ENCODE measurements at regions not wholly inside any gene's neighbourhood (a gene's known extent, or its start where the extent isn't known, plus 50 kb on each side); places are given as distances from the start of the nearest gene placed in this dataset.

DNA sequence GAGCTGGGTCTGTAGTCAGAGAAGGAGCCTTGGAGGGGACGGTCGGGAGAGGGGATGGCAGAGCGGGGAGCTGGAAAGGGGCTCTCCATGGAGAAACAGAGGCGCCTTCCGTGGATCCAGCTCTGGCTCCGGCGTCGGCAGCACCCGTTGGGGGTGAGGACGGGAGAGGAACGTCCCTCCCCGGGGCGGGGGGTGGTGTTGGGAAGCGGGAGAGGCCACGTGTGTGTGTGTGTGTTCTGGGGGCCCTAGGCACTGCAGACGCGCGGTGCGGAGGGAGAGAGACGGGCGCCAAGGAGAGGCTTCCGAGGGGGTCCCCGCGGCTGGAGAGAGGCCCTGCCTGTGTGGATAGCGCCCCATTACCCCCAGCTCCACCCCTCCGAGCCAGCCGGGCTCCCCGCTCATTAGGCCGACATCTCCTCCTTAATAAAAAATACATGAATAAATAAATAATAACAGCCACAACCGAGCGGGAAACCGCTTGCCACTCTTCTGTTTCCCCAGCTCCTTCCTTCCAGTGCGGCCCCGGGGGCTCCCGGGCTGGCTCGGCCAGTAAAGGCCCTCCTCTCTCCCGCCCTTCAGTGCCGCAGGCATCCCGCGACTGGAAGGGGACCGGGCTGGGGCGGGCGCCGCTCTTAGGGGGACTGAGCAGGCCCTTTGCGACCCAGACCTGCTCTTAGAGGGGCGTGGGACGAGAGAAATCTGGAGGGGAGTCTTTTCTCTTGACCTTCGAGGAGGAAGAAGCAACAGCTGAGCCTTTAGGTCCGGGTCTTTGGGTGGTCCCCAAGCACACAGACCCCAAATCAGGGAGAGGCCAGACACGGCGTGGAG lies 71.3 kb upstream of the ARAP3 start:
- Histone ChIP-seq H3K9me3 (ENCODE audit: low read length) (no peaks in the 10 kb centered on the region), H3K79me2 (ENCODE audit: low read length) (no peaks in the 10 kb centered on the region), H3K4me3 (ENCODE audit: low read length) (no peak overlapping the region), H4K20me1 (ENCODE audit: insufficient read depth, low read depth, low read length) (no peaks in the 10 kb centered on the region), H3K4me1 (ENCODE audit: low read length) (peaks cover 40% of the 10 kb centered on the region), H3K27ac (ENCODE audit: low read length) (no peak overlapping the region), H2AFZ (ENCODE audit: low read length) (no peak overlapping the region), H3K27me3 (ENCODE audit: low read length) (no peaks in the 10 kb centered on the region), H3K9ac (ENCODE audit: low read length) (no peak overlapping the region), H3K9me2 (replicated peaks; ENCODE audit: insufficient read depth, low read length) (no peaks in the 10 kb centered on the region), H3K36me3 (ENCODE audit: insufficient read depth, low read length) (no peaks in the 10 kb centered on the region), H3K4me2 (ENCODE audit: low read depth, low read length, poor library complexity, severe bottlenecking) (no peak overlapping the region)
- no peak for DNase-seq

DNA sequence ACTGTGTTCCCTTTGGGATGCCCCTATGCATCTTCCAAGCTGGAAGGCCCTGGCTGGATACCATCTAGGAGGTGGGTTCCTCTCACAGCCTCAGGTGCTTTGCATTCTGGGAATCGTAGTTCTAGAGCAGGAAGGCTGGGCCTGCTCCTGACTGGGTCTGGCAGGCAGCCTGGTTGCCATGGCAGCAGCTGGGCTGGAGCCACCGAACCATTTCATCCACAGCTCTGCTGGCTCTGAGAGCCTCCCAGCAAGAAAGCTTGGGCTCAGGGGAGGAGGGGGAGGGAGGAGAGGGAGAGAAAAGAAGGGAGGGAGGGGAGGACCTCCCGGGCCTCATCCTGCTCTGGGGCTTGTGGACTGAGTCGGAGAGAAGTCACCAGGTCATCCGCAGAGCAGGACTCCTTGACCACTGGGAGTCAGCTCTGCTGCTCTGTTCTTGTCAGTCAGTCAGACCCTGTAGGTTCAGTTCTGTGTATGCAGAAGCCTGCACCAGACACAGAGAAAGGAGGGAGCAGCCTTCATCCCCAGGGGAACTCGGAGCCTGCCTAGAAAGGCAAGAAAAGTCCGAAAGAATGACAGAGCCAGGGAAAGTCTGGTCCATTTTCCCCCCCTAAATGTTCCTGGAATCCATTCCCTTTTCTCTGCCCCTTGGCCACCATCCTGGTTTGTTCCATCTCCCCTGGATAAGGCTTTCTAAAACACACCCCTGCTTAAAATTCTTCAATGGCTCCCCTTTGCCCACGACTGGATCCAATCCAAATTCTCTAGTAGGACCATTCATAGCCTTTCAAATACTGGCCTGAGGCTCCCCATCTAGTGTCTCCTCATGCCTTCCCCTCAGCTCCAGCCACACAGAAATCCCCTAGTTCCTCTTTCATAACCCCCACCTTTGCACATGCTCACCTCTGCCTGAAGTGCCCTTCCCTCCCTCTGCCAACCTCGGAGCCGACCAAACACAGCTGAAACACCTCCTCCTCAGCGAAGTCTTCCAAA lies 65.4 kb upstream of the ARAP3 start:
- peak overlapping the region; percentile 64 for H3K4me2 ChIP-seq (ENCODE audit: low read depth, low read length, poor library complexity, severe bottlenecking)
- peak overlapping the region; percentile 68 for H3K9ac ChIP-seq (ENCODE audit: low read length)
- H3K27ac ChIP-seq (ENCODE audit: low read length): peak overlapping the region; percentile 83
- peak overlapping the region; percentile 51 for H3K4me3 ChIP-seq (ENCODE audit: low read length)
- H3K9me3 ChIP-seq (ENCODE audit: low read length): no peaks in the 10 kb centered on the region
- H3K4me1 ChIP-seq (ENCODE audit: low read length): peaks cover 78% of the 10 kb centered on the region
- H4K20me1 ChIP-seq (ENCODE audit: insufficient read depth, low read depth, low read length): no peaks in the 10 kb centered on the region
- H3K36me3 ChIP-seq (ENCODE audit: insufficient read depth, low read length): no peaks in the 10 kb centered on the region
- no peaks in the 10 kb centered on the region for H3K9me2 ChIP-seq (replicated peaks; ENCODE audit: insufficient read depth, low read length)
- no peaks in the 10 kb centered on the region for H3K79me2 ChIP-seq (ENCODE audit: low read length)
- peak; percentile 95 for DNase-seq
- no peaks in the 10 kb centered on the region for H3K27me3 ChIP-seq (ENCODE audit: low read length)
- no peak overlapping the region for H2AFZ ChIP-seq (ENCODE audit: low read length)

DNA sequence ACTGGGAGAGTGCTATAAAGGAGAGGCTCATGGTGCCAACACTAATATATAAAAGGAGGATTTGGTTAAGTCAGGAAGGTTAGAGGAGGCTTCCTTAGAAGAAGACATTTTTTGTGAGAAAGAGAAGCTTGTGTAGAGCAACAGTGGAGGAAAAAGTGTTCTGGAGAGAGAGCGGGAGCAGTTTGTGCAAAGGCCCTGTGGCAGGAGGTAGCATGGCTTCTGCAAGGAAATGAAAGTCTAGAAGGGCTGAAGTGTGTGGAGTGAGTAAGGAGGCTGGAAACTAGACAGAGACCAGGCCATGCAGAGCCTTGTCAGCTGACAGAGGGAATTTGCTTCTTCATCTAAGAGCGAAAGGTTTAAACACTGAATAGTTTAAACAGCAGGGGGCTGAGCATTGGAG lies 64.4 kb upstream of the ARAP3 start:
- Histone ChIP-seq H3K36me3 (ENCODE audit: insufficient read depth, low read length) (no peaks in the 10 kb centered on the region), H3K4me1 (ENCODE audit: low read length) (peaks cover 88% of the 10 kb centered on the region)

DNA sequence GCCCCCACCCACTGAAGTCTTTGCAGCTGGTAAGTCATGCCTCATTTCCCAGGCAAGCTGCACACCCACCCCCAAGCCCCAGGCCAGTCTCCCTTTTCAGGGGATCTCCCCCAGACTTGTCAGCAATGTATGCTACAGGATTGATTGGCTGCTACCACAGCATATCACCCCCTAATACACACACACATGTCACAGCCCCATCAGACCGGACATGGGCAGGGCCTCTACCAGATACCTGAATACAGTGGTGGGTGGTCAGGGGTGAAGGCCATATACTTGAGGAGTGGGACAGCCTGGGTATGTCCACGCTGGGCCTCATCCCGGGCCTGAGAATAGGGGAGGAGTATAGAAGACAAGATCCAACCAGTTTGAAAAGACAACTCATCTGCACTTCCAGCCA lies 63.4 kb upstream of the ARAP3 start:
- H3K4me2 ChIP-seq (ENCODE audit: low read depth, low read length, poor library complexity, severe bottlenecking): peak overlapping the region; percentile 16
- H3K9me3 ChIP-seq (ENCODE audit: low read length): no peaks in the 10 kb centered on the region
- peaks cover 92% of the 10 kb centered on the region for H3K4me1 ChIP-seq (ENCODE audit: low read length)
- no peaks in the 10 kb centered on the region for H3K9me2 ChIP-seq (replicated peaks; ENCODE audit: insufficient read depth, low read length)
- peak overlapping the region; percentile 83 for H3K27ac ChIP-seq (ENCODE audit: low read length)
- no peak for DNase-seq
- H2AFZ ChIP-seq (ENCODE audit: low read length): no peak overlapping the region
- H3K79me2 ChIP-seq (ENCODE audit: low read length): no peaks in the 10 kb centered on the region
- peak overlapping the region; percentile 11 for H3K9ac ChIP-seq (ENCODE audit: low read length)
- no peaks in the 10 kb centered on the region for H3K36me3 ChIP-seq (ENCODE audit: insufficient read depth, low read length)
- H3K4me3 ChIP-seq (ENCODE audit: low read length): no peak overlapping the region
- H4K20me1 ChIP-seq (ENCODE audit: insufficient read depth, low read depth, low read length): no peaks in the 10 kb centered on the region
- no peaks in the 10 kb centered on the region for H3K27me3 ChIP-seq (ENCODE audit: low read length)

More for the DNA sequence above, 64.4 kb upstream of the ARAP3 start:
- Histone ChIP-seq H4K20me1 (ENCODE audit: insufficient read depth, low read depth, low read length) (no peaks in the 10 kb centered on the region), H3K4me3 (ENCODE audit: low read length) (no peak overlapping the region), H3K79me2 (ENCODE audit: low read length) (no peaks in the 10 kb centered on the region), H3K9me3 (ENCODE audit: low read length) (no peaks in the 10 kb centered on the region), H3K9ac (ENCODE audit: low read length) (no peak overlapping the region), H3K9me2 (replicated peaks; ENCODE audit: insufficient read depth, low read length) (no peaks in the 10 kb centered on the region), H3K27ac (ENCODE audit: low read length) (peak overlapping the region; percentile 83), H3K4me2 (ENCODE audit: low read depth, low read length, poor library complexity, severe bottlenecking) (no peak overlapping the region), H2AFZ (ENCODE audit: low read length) (no peak overlapping the region), H3K27me3 (ENCODE audit: low read length) (no peaks in the 10 kb centered on the region)
- no peak for DNase-seq

DNA sequence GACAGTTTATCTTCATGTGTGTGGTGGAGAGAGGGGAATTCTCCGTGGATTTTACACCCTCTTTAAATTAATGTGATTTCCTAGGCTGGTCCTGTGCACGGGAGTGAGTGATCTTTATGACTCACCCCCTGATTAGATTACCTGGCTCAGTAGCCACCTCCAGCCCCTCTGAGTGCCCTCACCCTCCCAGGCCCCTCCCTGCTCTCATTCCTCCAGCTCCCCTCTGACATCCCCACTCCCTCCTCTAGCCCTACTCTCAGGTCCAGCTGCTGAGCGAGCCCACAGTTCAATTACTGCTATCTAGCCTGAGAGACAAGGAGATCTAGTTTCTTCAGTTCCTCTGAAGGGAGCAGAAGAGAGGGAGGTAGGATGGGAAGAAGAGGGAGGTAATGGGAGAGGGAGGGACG lies 61.8 kb upstream of the ARAP3 start:
- Histone ChIP-seq H3K27ac (ENCODE audit: low read length) (peak overlapping the region; percentile 83), H3K36me3 (ENCODE audit: insufficient read depth, low read length) (no peaks in the 10 kb centered on the region), H3K4me1 (ENCODE audit: low read length) (peaks cover 96% of the 10 kb centered on the region), H3K4me2 (ENCODE audit: low read depth, low read length, poor library complexity, severe bottlenecking) (no peak overlapping the region), H3K9me3 (ENCODE audit: low read length) (no peaks in the 10 kb centered on the region), H4K20me1 (ENCODE audit: insufficient read depth, low read depth, low read length) (no peaks in the 10 kb centered on the region), H3K9ac (ENCODE audit: low read length) (0 out of 2 replicates have a peak overlapping the region, but pooled peaks have one; percentile 5), H2AFZ (ENCODE audit: low read length) (no peak overlapping the region), H3K79me2 (ENCODE audit: low read length) (no peaks in the 10 kb centered on the region), H3K9me2 (replicated peaks; ENCODE audit: insufficient read depth, low read length) (no peaks in the 10 kb centered on the region), H3K4me3 (ENCODE audit: low read length) (no peak overlapping the region), H3K27me3 (ENCODE audit: low read length) (no peaks in the 10 kb centered on the region)
- DNase-seq: no peak

DNA sequence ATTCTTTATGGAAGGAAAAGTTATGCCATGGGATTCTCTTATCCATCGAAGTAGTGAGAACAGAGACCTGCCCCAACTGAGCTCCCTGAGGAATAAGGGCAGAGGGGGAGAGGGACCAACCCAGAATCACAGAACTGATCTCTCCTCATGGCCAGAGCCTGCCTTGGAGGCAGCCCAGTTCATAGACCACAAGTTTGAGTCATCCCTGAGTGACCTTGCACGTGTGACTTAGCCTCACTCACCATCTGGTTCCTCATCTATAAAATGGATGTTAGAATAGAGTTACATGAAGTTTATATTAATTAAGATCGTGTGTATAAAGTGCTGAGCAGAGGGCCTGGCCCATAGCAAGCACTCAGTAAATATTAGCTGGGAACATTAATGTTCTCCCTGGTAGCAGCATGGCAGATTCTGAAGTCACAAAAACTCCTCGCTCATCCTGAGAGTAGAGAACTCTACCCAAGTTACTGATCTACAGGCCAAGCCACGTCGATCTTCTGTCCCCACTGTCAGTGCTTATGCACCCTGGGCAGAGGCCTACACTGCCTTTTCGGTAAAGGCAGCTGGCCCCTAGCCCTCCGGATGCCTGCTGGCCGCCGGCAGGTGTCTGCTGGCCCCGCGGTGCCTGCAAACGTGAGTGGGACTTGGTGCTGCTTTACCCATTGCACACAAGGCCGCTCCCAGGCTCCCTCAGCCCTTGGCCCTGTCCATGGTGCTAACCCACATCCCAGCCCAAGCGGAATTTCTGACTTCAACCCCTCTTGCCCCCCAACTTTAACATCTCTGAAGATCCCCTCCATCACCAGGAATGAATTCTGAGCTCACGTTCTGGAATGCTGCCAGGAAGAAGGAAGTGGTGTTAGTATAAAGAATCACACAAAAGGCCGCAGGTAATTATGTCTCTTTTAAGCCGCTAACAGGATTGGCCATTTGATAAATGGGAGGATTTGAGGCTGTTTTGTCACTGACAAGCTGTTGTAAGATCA lies 61.1 kb upstream of the ARAP3 start:
- Histone ChIP-seq H3K27ac (ENCODE audit: low read length) (peak overlapping the region; percentile 83), H3K9me3 (ENCODE audit: low read length) (no peaks in the 10 kb centered on the region), H3K36me3 (ENCODE audit: insufficient read depth, low read length) (no peaks in the 10 kb centered on the region), H2AFZ (ENCODE audit: low read length) (no peak overlapping the region), H3K79me2 (ENCODE audit: low read length) (no peaks in the 10 kb centered on the region), H3K4me3 (ENCODE audit: low read length) (no peak overlapping the region), H4K20me1 (ENCODE audit: insufficient read depth, low read depth, low read length) (no peaks in the 10 kb centered on the region), H3K9ac (ENCODE audit: low read length) (peak overlapping the region; percentile 46), H3K9me2 (replicated peaks; ENCODE audit: insufficient read depth, low read length) (no peaks in the 10 kb centered on the region), H3K27me3 (ENCODE audit: low read length) (no peaks in the 10 kb centered on the region), H3K4me1 (ENCODE audit: low read length) (peaks cover 96% of the 10 kb centered on the region), H3K4me2 (ENCODE audit: low read depth, low read length, poor library complexity, severe bottlenecking) (peak overlapping the region; percentile 52)
- DNase-seq: peak; percentile 78

DNA sequence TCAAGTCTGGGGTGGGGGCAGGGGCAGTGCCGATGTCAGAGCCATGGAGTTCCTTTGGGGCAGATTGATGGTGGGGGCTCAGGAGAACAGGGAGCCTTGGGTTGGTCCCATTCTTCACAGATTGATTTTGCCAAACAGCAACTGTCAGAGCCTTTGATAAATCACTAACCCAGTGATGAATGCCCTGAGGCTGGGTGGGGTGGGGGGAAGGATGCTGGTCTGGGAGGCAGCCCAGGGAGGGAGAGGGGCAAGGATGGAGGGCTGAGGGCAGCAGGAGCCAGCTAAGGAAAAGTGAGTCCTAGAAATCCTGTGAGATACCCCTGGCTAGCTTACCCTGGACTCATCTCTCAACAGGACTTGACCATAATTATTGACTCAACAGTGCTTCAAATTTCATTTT lies 60.1 kb upstream of the ARAP3 start:
- Histone ChIP-seq H3K27me3 (ENCODE audit: low read length) (no peaks in the 10 kb centered on the region), H2AFZ (ENCODE audit: low read length) (no peak overlapping the region), H3K4me1 (ENCODE audit: low read length) (peaks cover 96% of the 10 kb centered on the region), H3K9ac (ENCODE audit: low read length) (peak overlapping the region; percentile 46), H4K20me1 (ENCODE audit: insufficient read depth, low read depth, low read length) (no peaks in the 10 kb centered on the region), H3K79me2 (ENCODE audit: low read length) (no peaks in the 10 kb centered on the region), H3K9me2 (replicated peaks; ENCODE audit: insufficient read depth, low read length) (no peaks in the 10 kb centered on the region), H3K4me3 (ENCODE audit: low read length) (no peak overlapping the region), H3K27ac (ENCODE audit: low read length) (peak overlapping the region; percentile 83), H3K36me3 (ENCODE audit: insufficient read depth, low read length) (no peaks in the 10 kb centered on the region), H3K4me2 (ENCODE audit: low read depth, low read length, poor library complexity, severe bottlenecking) (peak overlapping the region; percentile 52), H3K9me3 (ENCODE audit: low read length) (no peaks in the 10 kb centered on the region)
- no peak for DNase-seq
